CD4-positive, alpha-beta T cell treated with Interleukin-4 for 1 hour (primary cell): ENCODE measurements at regions not wholly inside any gene's neighbourhood (a gene's known extent, or its start where the extent isn't known, plus 50 kb on each side); places are given as distances from the start of the nearest gene placed in this dataset.

Source experiments
- DNase-seq, 2 donors: peaks; one replicate each; pipeline ENCODE4 v3.0.0-alpha.2; 2020 to 2022

GRCh38 chr4:147368948-147369347 lies 111.9 kb upstream of the EDNRA start:
- no peak for DNase-seq

GRCh38 chr4:147370473-147370872 lies 110.4 kb upstream of the EDNRA start:
- no peak for DNase-seq

- no peak for DNase-seq
Measured at GRCh38 chr4:147370881-147371280, 110.0 kb upstream of the EDNRA start.

- no peak for DNase-seq
Measured at GRCh38 chr4:147371661-147372060, 109.2 kb upstream of the EDNRA start.

GRCh38 chr4:147378780-147379179 lies 102.1 kb upstream of the EDNRA start:
- no peak for DNase-seq

GRCh38 chr4:147381749-147382148 lies 99.1 kb upstream of the EDNRA start:
- DNase-seq: no peak

GRCh38 chr4:147388018-147388417 lies 92.9 kb upstream of the EDNRA start:
- no peak for DNase-seq

- no peak for DNase-seq
Measured at GRCh38 chr4:147396105-147396504, 84.8 kb upstream of the EDNRA start.

GRCh38 chr4:147398556-147398955 lies 82.3 kb upstream of the EDNRA start:
- no peak for DNase-seq

GRCh38 chr4:147400721-147401120 lies 80.2 kb upstream of the EDNRA start:
- no peak for DNase-seq

GRCh38 chr4:147401221-147401620 lies 79.7 kb upstream of the EDNRA start:
- DNase-seq: no peak

- DNase-seq: no peak
Measured at GRCh38 chr4:147407261-147408045, 73.4 kb upstream of the EDNRA start.

GRCh38 chr4:147408189-147408588 lies 72.7 kb upstream of the EDNRA start:
- DNase-seq: no peak

- no peak for DNase-seq
Measured at GRCh38 chr4:147409350-147409749, 71.5 kb upstream of the EDNRA start.

- no peak for DNase-seq
Measured at GRCh38 chr4:147418226-147418625, 62.7 kb upstream of the EDNRA start.

GRCh38 chr4:147421456-147421855 lies 59.4 kb upstream of the EDNRA start:
- DNase-seq: no peak

GRCh38 chr4:147423229-147423628 lies 57.7 kb upstream of the EDNRA start:
- DNase-seq: no peak

- DNase-seq: no peak
Measured at GRCh38 chr4:147425019-147425418, 55.9 kb upstream of the EDNRA start.

GRCh38 chr4:147428583-147428982 lies 52.3 kb upstream of the EDNRA start:
- no peak for DNase-seq

- DNase-seq: no peak
Measured at GRCh38 chr4:147430111-147430510, 50.8 kb upstream of the EDNRA start.
